ENCODE measurements at regions not wholly inside any gene's neighbourhood (a gene's known extent, or its start where the extent isn't known, plus 50 kb on each side); places are given as distances from the start of the nearest gene placed in this dataset.

- TF ChIP-seq POLR2A (IDR thresholded peaks at IDR 0.05), result no peak
- no peak for TF ChIP-seq POLR2AphosphoS5 (IDR thresholded peaks at IDR 0.05)
Measured at GRCh38 chr14:82963756-82964155, 1430.1 kb upstream of the SEL1L start.

Measured in upper lobe of left lung (tissue), 4 donors.